NT2/D1 (cell line): ENCODE measurements at regions not wholly inside any gene's neighbourhood (a gene's known extent, or its start where the extent isn't known, plus 50 kb on each side); places are given as distances from the start of the nearest gene placed in this dataset.

ENCODE experiments used
- SUZ12 ChIP-seq: IDR thresholded peaks from 2 replicates; pipeline ENCODE4 v1.6.1; 2011; ENCODE audit not compliant: insufficient read length, insufficient read depth; ENCODE audit errors: extremely low read depth
- YY1 ChIP-seq: IDR thresholded peaks from 2 replicates; pipeline ENCODE4 v1.6.1; 2011; ENCODE audit not compliant: insufficient read length, insufficient read depth
- ZNF274 ChIP-seq: IDR thresholded peaks from 2 replicates; pipeline ENCODE4 v1.6.1; 2011; ENCODE audit warnings: mild to moderate bottlenecking, low read depth, low read length

DNA sequence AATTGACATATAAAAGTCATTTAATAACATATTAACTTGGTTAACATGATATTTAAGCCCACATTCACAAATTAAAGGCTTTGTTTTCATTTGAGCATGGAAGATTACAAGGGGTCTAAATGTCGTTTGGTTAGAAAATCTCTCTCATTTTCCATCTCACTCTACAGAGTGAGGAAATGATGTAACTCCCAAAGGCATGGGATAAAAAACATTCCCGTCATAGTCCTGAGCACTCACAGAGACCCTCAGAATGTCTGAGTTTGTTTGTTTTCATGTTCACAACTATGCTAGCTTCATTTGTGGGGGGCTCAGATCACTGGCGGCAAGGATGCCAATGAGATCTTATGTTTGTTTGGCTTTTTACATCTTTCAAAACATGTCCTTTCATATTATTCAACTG is 307.5 kb downstream of the TBC1D4 start:
- TF ChIP-seq SUZ12 = no peak
- TF ChIP-seq YY1 = no peak
- TF ChIP-seq ZNF274 = no peak
